ENCODE measurements at regions not wholly inside any gene's neighbourhood (a gene's known extent, or its start where the extent isn't known, plus 50 kb on each side); places are given as distances from the start of the nearest gene placed in this dataset.

DNA sequence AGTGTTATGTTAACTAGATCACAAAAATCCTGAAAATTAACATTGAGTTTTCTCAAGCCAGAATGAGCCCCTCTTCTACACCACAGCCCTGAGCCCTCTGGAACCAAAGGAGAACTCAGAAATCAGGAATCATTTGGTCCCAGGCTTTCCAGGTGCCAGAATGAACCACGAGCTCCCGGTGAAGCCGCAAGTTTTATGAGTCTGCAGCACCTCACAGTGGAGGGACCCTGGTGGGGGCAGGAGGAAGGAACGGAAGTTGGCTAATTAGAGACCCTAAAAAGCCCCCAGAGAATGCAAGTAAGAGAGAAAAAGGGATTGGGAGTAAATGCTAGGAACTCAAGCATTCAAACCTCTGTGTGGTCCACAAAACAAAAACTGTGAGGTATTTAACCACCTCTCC, 52.9 kb upstream of the BCL2L14 start:
- intact Hi-C loops (cut with DNase I), result no loop called here
- Histone ChIP-seq H3K4me3 (no peak overlapping the region), H3K36me3 (replicated peaks in 1 of 2) (no peaks in the 10 kb centered on the region), H3K27ac (no peak overlapping the region), H3K4me1 (replicated peaks in 1 of 2) (no peaks in the 10 kb centered on the region), H3K9me3 (replicated peaks in 1 of 3) (no peaks in the 10 kb centered on the region), H3K27me3 (no peaks in the 10 kb centered on the region)
- WGBS, 4 donors, result 65 to 78% (median 69%) methylated on average over 4 of the region's 4 CpGs
- TF ChIP-seq, protein P1, sequence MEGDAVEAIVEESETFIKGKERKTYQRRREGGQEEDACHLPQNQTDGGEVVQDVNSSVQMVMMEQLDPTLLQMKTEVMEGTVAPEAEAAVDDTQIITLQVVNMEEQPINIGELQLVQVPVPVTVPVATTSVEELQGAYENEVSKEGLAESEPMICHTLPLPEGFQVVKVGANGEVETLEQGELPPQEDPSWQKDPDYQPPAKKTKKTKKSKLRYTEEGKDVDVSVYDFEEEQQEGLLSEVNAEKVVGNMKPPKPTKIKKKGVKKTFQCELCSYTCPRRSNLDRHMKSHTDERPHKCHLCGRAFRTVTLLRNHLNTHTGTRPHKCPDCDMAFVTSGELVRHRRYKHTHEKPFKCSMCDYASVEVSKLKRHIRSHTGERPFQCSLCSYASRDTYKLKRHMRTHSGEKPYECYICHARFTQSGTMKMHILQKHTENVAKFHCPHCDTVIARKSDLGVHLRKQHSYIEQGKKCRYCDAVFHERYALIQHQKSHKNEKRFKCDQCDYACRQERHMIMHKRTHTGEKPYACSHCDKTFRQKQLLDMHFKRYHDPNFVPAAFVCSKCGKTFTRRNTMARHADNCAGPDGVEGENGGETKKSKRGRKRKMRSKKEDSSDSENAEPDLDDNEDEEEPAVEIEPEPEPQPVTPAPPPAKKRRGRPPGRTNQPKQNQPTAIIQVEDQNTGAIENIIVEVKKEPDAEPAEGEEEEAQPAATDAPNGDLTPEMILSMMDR (IDR thresholded peaks at IDR 0.05), result peak in 1 of 6 experiments; percentile 24
- TF ChIP-seq POLR2A (IDR thresholded peaks at IDR 0.05), result no peak
- peak in 1 of 7 donors; percentile 38 for DNase-seq

DNA sequence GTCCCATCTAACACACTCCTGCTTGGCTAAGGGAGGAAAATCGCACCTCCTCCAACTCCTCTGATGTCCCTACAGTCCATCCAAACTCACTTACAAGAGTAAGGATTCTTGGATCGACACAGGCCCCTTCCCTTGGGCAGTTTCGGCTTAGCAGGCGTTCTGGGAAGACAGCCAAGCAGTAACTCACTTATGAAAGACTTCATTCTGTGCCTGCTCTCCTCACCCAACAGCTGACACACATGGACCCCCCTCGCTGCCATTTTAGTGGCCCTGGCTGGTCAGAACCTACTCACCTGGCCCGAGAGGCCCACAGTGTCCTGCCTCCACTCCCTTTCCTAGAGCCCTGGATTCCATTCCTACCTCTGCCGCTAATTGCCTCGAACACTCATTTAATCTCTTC, 52.3 kb upstream of the BCL2L14 start:
- H3K4me3 ChIP-seq, result no peak overlapping the region
- no peaks in the 10 kb centered on the region for H3K4me1 ChIP-seq (replicated peaks in 1 of 2)
- H3K9me3 ChIP-seq (replicated peaks in 1 of 3), result no peaks in the 10 kb centered on the region
- intact Hi-C loops (cut with DNase I), result no loop called here
- TF ChIP-seq POLR2A (IDR thresholded peaks at IDR 0.05), result no peak
- TF ChIP-seq, protein P1 (IDR thresholded peaks at IDR 0.05), result no peak
- H3K36me3 ChIP-seq (replicated peaks in 1 of 2), result no peaks in the 10 kb centered on the region
- DNase-seq, result peak in 1 of 7 donors; percentile 54
- no peaks in the 10 kb centered on the region for H3K27me3 ChIP-seq
- 66 to 81% (median 72%) methylated on average over 7 to 8 of the region's 8 CpGs for WGBS, 4 donors
- no peak overlapping the region for H3K27ac ChIP-seq

DNA sequence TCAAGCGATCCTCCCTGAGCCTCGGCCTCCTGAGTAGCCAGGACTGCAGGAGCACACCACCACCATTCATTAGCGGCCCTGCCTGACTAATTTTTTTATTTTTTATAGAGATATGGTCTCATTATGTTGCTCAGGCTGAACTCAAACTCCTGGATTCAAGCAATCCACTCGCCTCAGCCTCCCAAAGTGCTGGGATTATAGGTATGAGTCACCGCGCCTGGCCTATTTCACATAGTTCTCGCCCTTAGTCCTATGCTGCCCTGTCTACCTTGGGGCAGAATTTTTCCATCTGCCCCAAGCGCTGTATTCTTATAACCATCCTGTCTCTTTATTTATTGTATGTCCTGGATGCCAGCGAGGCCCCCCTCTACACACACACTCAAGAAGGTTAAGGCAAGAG, 50.9 kb upstream of the BCL2L14 start:
- Histone ChIP-seq H3K4me3 (no peak overlapping the region), H3K4me1 (replicated peaks in 1 of 2) (no peaks in the 10 kb centered on the region), H3K27ac (no peak overlapping the region), H3K9me3 (replicated peaks in 1 of 3) (no peaks in the 10 kb centered on the region), H3K36me3 (replicated peaks in 1 of 2) (no peaks in the 10 kb centered on the region), H3K27me3 (no peaks in the 10 kb centered on the region)
- 95 to 98% (median 97%) methylated on average over 9 of the region's 9 CpGs for WGBS, 4 donors
- intact Hi-C loops (cut with DNase I), result no loop called here
- TF ChIP-seq POLR2A (IDR thresholded peaks at IDR 0.05), result no peak
- TF ChIP-seq, protein P1 (IDR thresholded peaks at IDR 0.05), result no peak
- peak in 1 of 7 donors; percentile 29 for DNase-seq

DNA sequence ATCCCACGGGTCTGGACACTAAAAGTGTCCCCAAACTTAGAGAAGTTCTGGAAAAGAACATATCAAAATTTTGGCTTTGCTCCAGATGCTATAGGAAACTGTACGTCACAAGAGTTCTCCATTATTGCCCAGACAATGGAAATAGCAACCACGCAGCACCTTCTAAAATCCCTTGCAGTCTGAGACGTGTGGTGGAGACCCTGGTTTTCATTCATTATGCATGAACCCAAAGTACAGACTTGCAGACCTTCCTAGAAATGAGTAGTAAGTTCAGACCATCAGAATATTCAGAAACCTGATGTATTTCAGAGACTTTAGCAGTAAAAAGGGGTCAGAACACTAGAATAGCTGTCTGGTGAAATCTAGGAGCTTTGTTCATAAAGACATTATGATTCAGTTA, 50.0 kb upstream of the BCL2L14 start:
- Histone ChIP-seq H3K9me3 (replicated peaks in 1 of 3) (no peaks in the 10 kb centered on the region), H3K36me3 (replicated peaks in 1 of 2) (no peaks in the 10 kb centered on the region), H3K27ac (no peak overlapping the region), H3K4me1 (replicated peaks in 1 of 2) (no peaks in the 10 kb centered on the region), H3K4me3 (no peak overlapping the region), H3K27me3 (no peaks in the 10 kb centered on the region)
- DNase-seq, result no peak
- intact Hi-C loops (cut with DNase I), result no loop called here
- TF ChIP-seq, protein P1 (IDR thresholded peaks at IDR 0.05), result no peak
- no peak for TF ChIP-seq POLR2A (IDR thresholded peaks at IDR 0.05)
- 77 to 87% (median 78%) methylated on average over 4 of the region's 4 CpGs for WGBS, 4 donors
